Spleen (tissue), 11 donors: ENCODE measurements at regions not wholly inside any gene's neighbourhood (a gene's known extent, or its start where the extent isn't known, plus 50 kb on each side); places are given as distances from the start of the nearest gene placed in this dataset.

Source experiments
- DNase-seq: peaks from one replicate; pipeline ENCODE4 v3.0.0-alpha.2; 2020
- H3K27ac ChIP-seq, 8 donors: fragments of 200-600 bp; sonication (generic) in 7 of 8; 1 replicate in 4 of 8; 2 replicates in 4 of 8; pipeline versions ENCODE4 v1.5.0 to v1.8.0; 2016 to 2021; ENCODE audit warnings: inconsistent platforms in 4 of 8, mild to moderate bottlenecking in 4 of 8, moderate library complexity in 1 of 8
- H3K27me3 ChIP-seq, 7 donors: fragments of 200-600 bp; sonication (generic) in 6 of 7; replicated peaks in 1 of 7; 1 replicate in 4 of 7; 2 replicates in 3 of 7; pipeline versions ENCODE4 v1.5.0 to v1.8.0; 2016 to 2021; ENCODE audit warnings: inconsistent platforms in 3 of 7, mild to moderate bottlenecking in 1 of 7
- H3K36me3 ChIP-seq, 6 donors: fragments of 200-600 bp; sonication (generic) in 5 of 6; 1 replicate in 4 of 6; 2 replicates in 2 of 6; pipeline versions ENCODE4 v1.5.0 to v1.8.0; 2016 to 2021; ENCODE audit warnings: inconsistent platforms in 2 of 6
- H3K4me1 ChIP-seq, 6 donors: fragments of 200-600 bp; sonication (generic) in 5 of 6; 1 replicate in 3 of 6; 2 replicates in 3 of 6; pipeline versions ENCODE4 v1.5.0 to v1.8.0; 2016 to 2021; ENCODE audit warnings: inconsistent platforms in 3 of 6
- H3K4me3 ChIP-seq, 8 donors: fragments of 200-600 bp; sonication (generic) in 7 of 8; 1 replicate in 4 of 8; 2 replicates in 4 of 8; pipeline versions ENCODE4 v1.5.0 to v1.8.0; 2016 to 2021; ENCODE audit warnings: inconsistent platforms in 4 of 8, mild to moderate bottlenecking in 4 of 8, moderate library complexity in 2 of 8
- H3K9me3 ChIP-seq, 8 donors: fragments of 200-600 bp; sonication (generic) in 7 of 8; 1 replicate in 4 of 8; 2 replicates in 4 of 8; pipeline versions ENCODE4 v1.5.0 to v1.8.0; 2016 to 2021; ENCODE audit warnings: inconsistent platforms in 4 of 8
- CTCF ChIP-seq, 11 experiments: fragments of 200-600 bp in 7 of 11; fragments of 450-650 bp in 4 of 11; sonication (generic) in 4 of 11; IDR thresholded peaks in 8 of 11; conservative IDR thresholded peaks in 3 of 11; 1 replicate in 7 of 11; 2 replicates in 4 of 11; pipeline versions ENCODE4 v1.4.0 to v1.8.0; 2016 to 2021; ENCODE audit warnings: antibody characterized with exemption in 11 of 11, inconsistent platforms in 4 of 11, mild to moderate bottlenecking in 1 of 11
- POLR2A ChIP-seq, 3 donors: fragments of 450-650 bp; IDR thresholded peaks; one replicate each; pipeline ENCODE4 v1.5.1; 2017; ENCODE audit warnings: antibody characterized with exemption in 3 of 3, mild to moderate bottlenecking in 1 of 3
- POLR2AphosphoS5 ChIP-seq, 3 donors: sonication (generic); formaldehyde crosslinking; IDR thresholded peaks; one replicate each; pipeline ENCODE4 v1.5.1; 2017; ENCODE audit warnings: antibody characterized with exemption in 3 of 3
- WGBS, 5 donors: extraction: QIAGEN DNeasy Blood & Tissue Kit in 3 of 5; methylation state at CpG; one replicate each; pipeline versions ENCODE4 v1.1.5 to v1.1.7; 2013 to 2018; 5-methylcytosine and 5-hydroxymethylcytosine counted together
- intact Hi-C: fragments of 100-400 bp; cut with DNase I; formaldehyde crosslinking; loops from one replicate; pipeline ENCODE4 v1.15.0; 2023; ENCODE audit warnings: low total_unique reads
- donor health status: healthy with polysubstance abuse.
- donor health status: DM: no; HTN: no; CAD: no; lungs with moderate emphysema.
- donor health status: DM: no; HTN: no; CAD: no.
- donor health status: Bipolar disorder and iron deficiency.
- donor health status: healthy.
- donor health status: DM: no; HTN: no; CAD: no.
- donor health status: DM: yes; HTN: yes; CAD: no.

- TF ChIP-seq POLR2A (IDR thresholded peaks at IDR 0.05) (no peak), POLR2AphosphoS5 (IDR thresholded peaks at IDR 0.05) (no peak), CTCF (IDR thresholded peaks at IDR 0.05 in 8 of 11, conservative IDR thresholded peaks at IDR 0.05 in 3 of 11) (no peak)
- H3K4me3 ChIP-seq, result no peak overlapping the region
- H3K4me1 ChIP-seq, result no peaks in the 10 kb centered on the region
- intact Hi-C loops, result no loop called here
- no peak overlapping the region for H3K27ac ChIP-seq
- WGBS, 5 donors, result 81 to 93% (median 83%) methylated on average over 8 to 9 of the region's 9 CpGs
- peak; percentile 41 for DNase-seq
- H3K27me3 ChIP-seq, result peaks cover 0 to 23% (median 0%) of the 10 kb centered on the region in 7 donors
- peaks cover 0 to 7% (median 1%) of the 10 kb centered on the region in 8 donors for H3K9me3 ChIP-seq
- no peaks in the 10 kb centered on the region for H3K36me3 ChIP-seq
These were observed 109.7 kb upstream of the GLI2 start for GRCh38 chr2:120625865-120626560.

- Histone ChIP-seq H3K27ac (no peak overlapping the region), H3K36me3 (no peaks in the 10 kb centered on the region), H3K4me1 (no peaks in the 10 kb centered on the region), H3K4me3 (no peak overlapping the region), H3K27me3 (peaks cover 0 to 23% (median 0%) of the 10 kb centered on the region in 7 donors), H3K9me3 (peaks cover 0 to 7% (median 1%) of the 10 kb centered on the region in 8 donors)
- peak; percentile 29 for DNase-seq
- 77 to 89% (median 85%) methylated on average over 6 of the region's 6 CpGs for WGBS, 5 donors
- TF ChIP-seq POLR2A (IDR thresholded peaks at IDR 0.05), result no peak
- TF ChIP-seq CTCF (IDR thresholded peaks at IDR 0.05 in 8 of 11, conservative IDR thresholded peaks at IDR 0.05 in 3 of 11), result no peak
- no peak for TF ChIP-seq POLR2AphosphoS5 (IDR thresholded peaks at IDR 0.05)
- intact Hi-C loops, result no loop called here
These were observed 109.1 kb upstream of the GLI2 start for GRCh38 chr2:120626566-120626965.

GRCh38 chr2:120628248-120628647, 107.4 kb upstream of the GLI2 start:
- peak; percentile 16 for DNase-seq
- no peak overlapping the region for H3K27ac ChIP-seq
- no peaks in the 10 kb centered on the region for H3K36me3 ChIP-seq
- peaks cover 0 to 7% (median 0%) of the 10 kb centered on the region in 8 donors for H3K9me3 ChIP-seq
- intact Hi-C loops, result no loop called here
- no peaks in the 10 kb centered on the region for H3K4me1 ChIP-seq
- H3K27me3 ChIP-seq, result peaks cover 0 to 23% (median 0%) of the 10 kb centered on the region in 7 donors
- 71 to 83% (median 72%) methylated on average over 3 of the region's 3 CpGs for WGBS, 5 donors
- no peak for TF ChIP-seq POLR2A (IDR thresholded peaks at IDR 0.05)
- no peak for TF ChIP-seq POLR2AphosphoS5 (IDR thresholded peaks at IDR 0.05)
- no peak for TF ChIP-seq CTCF (IDR thresholded peaks at IDR 0.05 in 8 of 11, conservative IDR thresholded peaks at IDR 0.05 in 3 of 11)
- H3K4me3 ChIP-seq, result no peak overlapping the region

GRCh38 chr2:120629241-120629895, 106.3 kb upstream of the GLI2 start:
- Histone ChIP-seq H3K27ac (no peak overlapping the region), H3K36me3 (no peaks in the 10 kb centered on the region), H3K4me1 (no peaks in the 10 kb centered on the region), H3K27me3 (peaks cover 0 to 23% (median 0%) of the 10 kb centered on the region in 7 donors), H3K9me3 (peaks cover 0 to 7% (median 0%) of the 10 kb centered on the region in 8 donors), H3K4me3 (no peak overlapping the region)
- 68 to 93% (median 86%) methylated on average over 7 to 8 of the region's 8 CpGs for WGBS, 5 donors
- peak; percentile 58 for DNase-seq
- no peak for TF ChIP-seq CTCF (IDR thresholded peaks at IDR 0.05 in 8 of 11, conservative IDR thresholded peaks at IDR 0.05 in 3 of 11)
- no peak for TF ChIP-seq POLR2AphosphoS5 (IDR thresholded peaks at IDR 0.05)
- no peak for TF ChIP-seq POLR2A (IDR thresholded peaks at IDR 0.05)
- intact Hi-C loops, result no loop called here
